Motor neuron (in vitro differentiated cells): ENCODE measurements at regions not wholly inside any gene's neighbourhood (a gene's known extent, or its start where the extent isn't known, plus 50 kb on each side); places are given as distances from the start of the nearest gene placed in this dataset.
"Not testable (repeated sequence)": the region's sequence is repeated elsewhere in the genome, so short reads cannot be mapped to it uniquely, and the experiment has no call there.

ENCODE experiments used
- ATAC-seq, 8 experiments: fragments of 200-7000 bp; cut with Tn5 transposase; replicated peaks in 6 of 8; 2 replicates each; pipeline ENCODE4 v1.8.0; 2021; ENCODE audit warnings: mild to moderate bottlenecking in 8 of 8, moderate library complexity in 8 of 8
- H3K27ac ChIP-seq, 2 donors: fragments of 250-450 bp; sonication (Bioruptor Pico); 2 replicates each; pipeline ENCODE4 v1.9.0; 2021; ENCODE audit warnings: antibody characterized with exemption in 2 of 2, mild to moderate bottlenecking in 2 of 2, moderate library complexity in 1 of 2
- H3K4me1 ChIP-seq, 2 donors: fragments of 250-450 bp; sonication (Bioruptor Pico); replicated peaks in 1 of 2; 2 replicates each; pipeline ENCODE4 v1.6.1; 2021; ENCODE audit warnings: antibody characterized with exemption in 2 of 2, mild to moderate bottlenecking in 2 of 2, moderate library complexity in 1 of 2
- H3K4me3 ChIP-seq, 5 donors: fragments of 250-450 bp; sonication (Bioruptor Pico); 2 replicates each; pipeline ENCODE4 v1.9.0; 2021; ENCODE audit warnings: antibody characterized with exemption in 5 of 5, mild to moderate bottlenecking in 5 of 5, moderate library complexity in 4 of 5
- WGBS, 10 experiments: fragments of 450-650 bp; shearing (Covaris generic); methylation state at CpG; one replicate each; pipeline ENCODE4 v1.0.0; 2022; 5-methylcytosine and 5-hydroxymethylcytosine counted together
- in situ Hi-C, 9 experiments: fragments of 400-800 bp; cut with MboI; loops; one replicate each; pipeline ENCODE4 v1.15.0; 2021; ENCODE audit warnings: low sequenced_read_pairs in 9 of 9, low pct_unique_long_range_greater_than_20kb in 2 of 9; ENCODE audit not compliant: unreplicated experiment in 9 of 9

- 40 to 91% (median 80%) methylated on average over 1 to 5 of the region's 6 CpGs; no CpG with 5 or more reads in 5 of the 10 experiments for WGBS, 10 experiments
- H3K4me3 ChIP-seq, in situ Hi-C loops: not testable (repeated sequence)
Observed at GRCh38 chr1:30517666-30518065, 205.7 kb downstream of the MATN1 start.

GRCh38 chr1:30517241-30517640 lies 206.1 kb downstream of the MATN1 start:
- WGBS, 10 experiments: 80 to 100% (median 80%) methylated on average over 1 of the region's 7 CpGs; no CpG with 5 or more reads in 7 of the 10 experiments
- in situ Hi-C loops, H3K27ac ChIP-seq, H3K4me3 ChIP-seq: not testable (repeated sequence)
- ATAC-seq: peak in 2 of 8 experiments; percentile 8 to 10
- H3K4me1 ChIP-seq: peaks cover 4 to 11% of the 10 kb centered on the region in 2 donors

More at GRCh38 chr1:30517666-30518065, 205.7 kb downstream of the MATN1 start:
- ATAC-seq: peak in 5 of 8 experiments; percentile 35 to 70 (median 60)
- not testable (repeated sequence) for H3K27ac ChIP-seq
- peaks cover 4 to 11% of the 10 kb centered on the region in 2 donors for H3K4me1 ChIP-seq

GRCh38 chr1:30516485-30516858 lies 206.9 kb downstream of the MATN1 start:
- Histone ChIP-seq H3K4me3 (no peak overlapping the region), H3K4me1 (peaks cover 4 to 11% of the 10 kb centered on the region in 2 donors), H3K27ac (no peak overlapping the region)
- in situ Hi-C loops: no loop called here
- WGBS, 10 experiments: 67 to 96% (median 80%) methylated on average over 1 to 4 of the region's 4 CpGs; no CpG with 5 or more reads in 4 of the 10 experiments
- ATAC-seq: no peak

- ATAC-seq: peak in 3 of 8 experiments; percentile 11 to 76 (median 73)
- Histone ChIP-seq H3K4me1 (peaks cover 4 to 11% of the 10 kb centered on the region in 2 donors), H3K4me3 (no peak overlapping the region), H3K27ac (no peak overlapping the region)
- in situ Hi-C loops: no loop called here
- 6 to 77% (median 61%) methylated on average over 1 to 9 of the region's 10 CpGs; no CpG with 5 or more reads in 1 of the 10 experiments for WGBS, 10 experiments
Observed at GRCh38 chr1:30515755-30516484, 207.5 kb downstream of the MATN1 start.

GRCh38 chr1:30514945-30515344 lies 208.4 kb downstream of the MATN1 start:
- in situ Hi-C loops: no loop called here
- Histone ChIP-seq H3K4me3 (no peak overlapping the region), H3K27ac (no peak overlapping the region), H3K4me1 (peaks cover 4 to 11% of the 10 kb centered on the region in 2 donors)
- no peak for ATAC-seq
- WGBS, 10 experiments: 20 to 73% (median 55%) methylated on average over 1 to 3 of the region's 3 CpGs; no CpG with 5 or more reads in 4 of the 10 experiments

GRCh38 chr1:30514137-30514654 lies 209.2 kb downstream of the MATN1 start:
- in situ Hi-C loops: no loop called here

GRCh38 chr1:30513396-30514136 lies 209.8 kb downstream of the MATN1 start:
- Histone ChIP-seq H3K4me3 (no peak overlapping the region), H3K27ac (no peak overlapping the region), H3K4me1 (peaks cover 4 to 14% of the 10 kb centered on the region in 2 donors)
- 20 to 73% (median 60%) methylated on average over 1 to 10 of the region's 12 CpGs; no CpG with 5 or more reads in 4 of the 10 experiments for WGBS, 10 experiments
- ATAC-seq: peak in 7 of 8 experiments; percentile 13 to 57 (median 45)
- in situ Hi-C loops: no loop called here

More at GRCh38 chr1:30514137-30514654, 209.2 kb downstream of the MATN1 start:
- H3K4me3 ChIP-seq: no peak overlapping the region
- 14 to 100% (median 71%) methylated on average over 1 to 5 of the region's 6 CpGs; no CpG with 5 or more reads in 3 of the 10 experiments for WGBS, 10 experiments
- peak in 2 of 8 experiments; percentile 15 to 24 for ATAC-seq
- no peak overlapping the region for H3K27ac ChIP-seq
- peaks cover 4 to 11% of the 10 kb centered on the region in 2 donors for H3K4me1 ChIP-seq

GRCh38 chr1:30512914-30513265 lies 210.5 kb downstream of the MATN1 start:
- 20 to 100% (median 91%) methylated on average over 1 to 7 of the region's 9 CpGs; no CpG with 5 or more reads in 1 of the 10 experiments for WGBS, 10 experiments
- H3K4me1 ChIP-seq: peaks cover 6 to 16% of the 10 kb centered on the region in 2 donors
- no peak overlapping the region for H3K27ac ChIP-seq
- ATAC-seq: no peak
- H3K4me3 ChIP-seq: no peak overlapping the region
- in situ Hi-C loops: no loop called here

- H3K4me3 ChIP-seq: no peak overlapping the region
- no peak for ATAC-seq
- 0 to 80% (median 50%) methylated on average over 1 to 17 of the region's 18 CpGs; no CpG with 5 or more reads in 3 of the 10 experiments for WGBS, 10 experiments
- peaks cover 13 to 18% of the 10 kb centered on the region in 2 donors for H3K4me1 ChIP-seq
- in situ Hi-C loops: no loop called here
- no peak overlapping the region for H3K27ac ChIP-seq
Observed at GRCh38 chr1:30511991-30512913, 211.1 kb downstream of the MATN1 start.

GRCh38 chr1:30511563-30511962 lies 211.8 kb downstream of the MATN1 start:
- WGBS, 10 experiments: 0 to 74% (median 73%) methylated on average over 1 to 6 of the region's 6 CpGs; no CpG with 5 or more reads in 5 of the 10 experiments

GRCh38 chr1:30511106-30511505 lies 212.3 kb downstream of the MATN1 start:
- 80 to 94% (median 85%) methylated on average over 2 to 5 of the region's 5 CpGs; no CpG with 5 or more reads in 4 of the 10 experiments for WGBS, 10 experiments

More at GRCh38 chr1:30511563-30511962, 211.8 kb downstream of the MATN1 start:
- no peak overlapping the region for H3K4me3 ChIP-seq
- H3K4me1 ChIP-seq: peaks cover 19 to 20% of the 10 kb centered on the region in 2 donors
- no peak for ATAC-seq
- H3K27ac ChIP-seq: no peak overlapping the region
- in situ Hi-C loops: no loop called here

GRCh38 chr1:30509670-30510069 lies 213.7 kb downstream of the MATN1 start:
- in situ Hi-C loops: no loop called here
- no peak for ATAC-seq

More at GRCh38 chr1:30511106-30511505, 212.3 kb downstream of the MATN1 start:
- in situ Hi-C loops: no loop called here
- Histone ChIP-seq H3K4me3 (no peak overlapping the region), H3K27ac (no peak overlapping the region), H3K4me1 (peaks cover 24% of the 10 kb centered on the region in 2 donors)
- no peak for ATAC-seq

More at GRCh38 chr1:30509670-30510069, 213.7 kb downstream of the MATN1 start:
- Histone ChIP-seq H3K27ac (no peak overlapping the region), H3K4me3 (no peak overlapping the region), H3K4me1 (peaks cover 31 to 32% of the 10 kb centered on the region in 2 donors)
- 0 to 60% (median 20%) methylated on average over 1 of the region's 1 CpG; no CpG with 5 or more reads in 4 of the 10 experiments for WGBS, 10 experiments
